ENCODE measurements at regions not wholly inside any gene's neighbourhood (a gene's known extent, or its start where the extent isn't known, plus 50 kb on each side); places are given as distances from the start of the nearest gene placed in this dataset.
A peak's percentile ranks its signal among the peaks of the same experiment; 100 is the strongest.

- DNase-seq = no peak
Observed at GRCh38 chr14:65187421-65188049, 85.2 kb upstream of the MAX start.

GRCh38 chr14:65190312-65190711 lies 88.0 kb upstream of the MAX start:
- no peak for DNase-seq

- no peak for DNase-seq
Observed at GRCh38 chr14:65191716-65192115, 89.4 kb upstream of the MAX start.

- no peak for DNase-seq
Observed at GRCh38 chr14:65192686-65193085, 90.4 kb upstream of the MAX start.

- no peak for DNase-seq
Observed at GRCh38 chr14:65193916-65194590, 91.7 kb upstream of the MAX start.

- no peak for DNase-seq
Observed at GRCh38 chr14:65195042-65195719, 92.9 kb upstream of the MAX start.

GRCh38 chr14:65198346-65198745 lies 96.0 kb upstream of the MAX start:
- DNase-seq = no peak

GRCh38 chr14:65200454-65200853 lies 98.1 kb upstream of the MAX start:
- DNase-seq = no peak

GRCh38 chr14:65203574-65203973 lies 101.3 kb upstream of the MAX start:
- DNase-seq = no peak

GRCh38 chr14:65204056-65204455 lies 101.7 kb upstream of the MAX start:
- DNase-seq = no peak

GRCh38 chr14:65206078-65206447 lies 103.7 kb upstream of the MAX start:
- no peak for DNase-seq

- DNase-seq = peak; percentile 82 to 89
Observed at GRCh38 chr14:65206448-65207096, 104.3 kb upstream of the MAX start.

GRCh38 chr14:65208548-65208947 lies 106.2 kb upstream of the MAX start:
- DNase-seq = peak; percentile 55 to 57

- DNase-seq = peak; percentile 59 to 81
Observed at GRCh38 chr14:65210118-65210821, 108.0 kb upstream of the MAX start.

- peak; percentile 42 to 56 for DNase-seq
Observed at GRCh38 chr14:65210822-65211182, 108.5 kb upstream of the MAX start.

- DNase-seq = peak; percentile 54 to 55
Observed at GRCh38 chr14:65211341-65211987, 109.1 kb upstream of the MAX start.

- no peak for DNase-seq
Observed at GRCh38 chr14:65213316-65213715, 111.0 kb upstream of the MAX start.

GRCh38 chr14:65214741-65215140 lies 112.4 kb upstream of the MAX start:
- DNase-seq = no peak

- DNase-seq = no peak
Observed at GRCh38 chr14:65219353-65219752, 117.0 kb upstream of the MAX start.

- peak in 1 of 2 donors; percentile 88 for DNase-seq
Observed at GRCh38 chr14:65222440-65222858, 120.1 kb upstream of the MAX start.

GRCh38 chr14:65223636-65224035 lies 121.3 kb upstream of the MAX start:
- no peak for DNase-seq

GRCh38 chr14:65224799-65225198 lies 122.5 kb upstream of the MAX start:
- no peak for DNase-seq
